Loucy (cell line): ENCODE measurements at regions not wholly inside any gene's neighbourhood (a gene's known extent, or its start where the extent isn't known, plus 50 kb on each side); places are given as distances from the start of the nearest gene placed in this dataset.

Source experiments
- H2AFZ ChIP-seq: fragments of 200-600 bp; sonication (generic); 2 replicates; pipeline ENCODE4 v1.6.0; 2016; ENCODE audit warnings: antibody characterized with exemption, mild to moderate bottlenecking, low read length, moderate library complexity
- H3F3A ChIP-seq: fragments of 200-600 bp; 2 replicates; pipeline ENCODE4 v1.6.0; 2016; ENCODE audit warnings: antibody characterized with exemption, low read depth, mild to moderate bottlenecking
- H3K27me3 ChIP-seq: fragments of 200-600 bp; sonication (generic); 2 replicates; pipeline ENCODE4 v1.6.1; 2014; ENCODE audit warnings: low read length, mild to moderate bottlenecking; ENCODE audit not compliant: insufficient read depth, poor library complexity, severe bottlenecking
- H3K36me3 ChIP-seq: fragments of 200-600 bp; sonication (generic); 2 replicates; pipeline ENCODE4 v1.6.1; 2016; ENCODE audit warnings: low read length; ENCODE audit not compliant: insufficient read depth
- H3K4me1 ChIP-seq: fragments of 200-600 bp; sonication (generic); 2 replicates; pipeline ENCODE4 v1.5.1; 2014; ENCODE audit warnings: low read length, mild to moderate bottlenecking; ENCODE audit not compliant: insufficient read depth, poor library complexity, severe bottlenecking
- H3K4me2 ChIP-seq: fragments of 200-600 bp; sonication (generic); 2 replicates; pipeline ENCODE4 v1.6.0; 2014; ENCODE audit warnings: antibody characterized with exemption, low read length, low read depth, mild to moderate bottlenecking; ENCODE audit not compliant: poor library complexity, severe bottlenecking
- H3K4me3 ChIP-seq: fragments of 200-600 bp; sonication (generic); 2 replicates; pipeline ENCODE4 v1.5.1; 2014; ENCODE audit warnings: low read length, mild to moderate bottlenecking, mixed read lengths; ENCODE audit not compliant: poor library complexity, severe bottlenecking
- H3K79me2 ChIP-seq: fragments of 200-600 bp; sonication (generic); 2 replicates; pipeline ENCODE4 v1.6.1; 2014; ENCODE audit warnings: low read length; ENCODE audit not compliant: insufficient read depth
- H3K9ac ChIP-seq: fragments of 200-600 bp; sonication (generic); 2 replicates; pipeline ENCODE4 v1.6.0; 2014; ENCODE audit warnings: mild to moderate bottlenecking, low read depth, low read length, moderate library complexity; ENCODE audit not compliant: poor library complexity, severe bottlenecking
- H3K9me2 ChIP-seq: fragments of 200-600 bp; sonication (generic); replicated peaks from 2 replicates; pipeline ENCODE4 v1.6.1; 2016; ENCODE audit warnings: low read depth, low read length, mixed read lengths
- H3K9me3 ChIP-seq: fragments of 200-600 bp; sonication (generic); 2 replicates; pipeline ENCODE4 v1.6.1; 2014; ENCODE audit warnings: mild to moderate bottlenecking, antibody characterized with exemption, low read length, low read depth; ENCODE audit not compliant: insufficient read depth
- H4K20me1 ChIP-seq: fragments of 200-600 bp; sonication (generic); 2 replicates; pipeline ENCODE4 v1.6.0; 2014; ENCODE audit warnings: antibody characterized with exemption, low read length, mild to moderate bottlenecking; ENCODE audit not compliant: insufficient read depth, poor library complexity, severe bottlenecking
- EZH2phosphoT487 ChIP-seq: fragments of 200-600 bp; IDR thresholded peaks from 2 replicates; pipeline ENCODE4 v1.6.1; 2018; ENCODE audit warnings: antibody characterized with exemption, mild to moderate bottlenecking, moderate library complexity, borderline replicate concordance
- TF ChIP-seq, protein P1 (sequence below): fragments of 200-600 bp; sonication (generic); conservative IDR thresholded peaks from 2 replicates; pipeline ENCODE4 v1.5.1; 2014; ENCODE audit warnings: mild to moderate bottlenecking, antibody characterized with exemption, low read length

DNA sequence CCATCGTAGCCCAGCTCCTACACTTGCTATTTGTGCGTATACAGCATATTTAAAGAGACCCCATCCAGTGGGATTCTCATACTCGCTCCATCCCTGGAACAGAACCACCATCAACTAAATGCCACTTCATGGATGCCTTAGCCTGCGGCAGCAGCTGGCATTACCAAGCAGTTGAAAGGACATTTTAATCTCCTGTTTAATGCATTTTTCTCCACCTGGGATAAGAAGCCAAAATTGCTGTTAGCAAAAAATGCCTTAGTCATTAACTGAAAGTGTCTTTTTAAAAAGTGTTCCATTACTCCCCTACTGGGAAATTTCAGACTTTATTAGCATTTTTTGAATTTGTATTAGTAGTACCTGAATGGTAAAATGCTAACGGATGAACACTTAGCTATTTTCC, 662.6 kb upstream of the MEF2C start:
- Histone ChIP-seq H3K4me2 (no peak overlapping the region), H2AFZ (no peak overlapping the region), H3K27me3 (no peaks in the 10 kb centered on the region), H4K20me1 (no peaks in the 10 kb centered on the region), H3K9me3 (no peaks in the 10 kb centered on the region), H3K9ac (no peak overlapping the region), H3K9me2 (no peaks in the 10 kb centered on the region), H3K79me2 (no peaks in the 10 kb centered on the region), H3F3A (no peaks in the 10 kb centered on the region), H3K4me1 (no peaks in the 10 kb centered on the region), H3K4me3 (no peak overlapping the region), H3K36me3 (no peaks in the 10 kb centered on the region)
- no peak for TF ChIP-seq EZH2phosphoT487
- TF ChIP-seq, protein P1, sequence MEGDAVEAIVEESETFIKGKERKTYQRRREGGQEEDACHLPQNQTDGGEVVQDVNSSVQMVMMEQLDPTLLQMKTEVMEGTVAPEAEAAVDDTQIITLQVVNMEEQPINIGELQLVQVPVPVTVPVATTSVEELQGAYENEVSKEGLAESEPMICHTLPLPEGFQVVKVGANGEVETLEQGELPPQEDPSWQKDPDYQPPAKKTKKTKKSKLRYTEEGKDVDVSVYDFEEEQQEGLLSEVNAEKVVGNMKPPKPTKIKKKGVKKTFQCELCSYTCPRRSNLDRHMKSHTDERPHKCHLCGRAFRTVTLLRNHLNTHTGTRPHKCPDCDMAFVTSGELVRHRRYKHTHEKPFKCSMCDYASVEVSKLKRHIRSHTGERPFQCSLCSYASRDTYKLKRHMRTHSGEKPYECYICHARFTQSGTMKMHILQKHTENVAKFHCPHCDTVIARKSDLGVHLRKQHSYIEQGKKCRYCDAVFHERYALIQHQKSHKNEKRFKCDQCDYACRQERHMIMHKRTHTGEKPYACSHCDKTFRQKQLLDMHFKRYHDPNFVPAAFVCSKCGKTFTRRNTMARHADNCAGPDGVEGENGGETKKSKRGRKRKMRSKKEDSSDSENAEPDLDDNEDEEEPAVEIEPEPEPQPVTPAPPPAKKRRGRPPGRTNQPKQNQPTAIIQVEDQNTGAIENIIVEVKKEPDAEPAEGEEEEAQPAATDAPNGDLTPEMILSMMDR: no peak

DNA sequence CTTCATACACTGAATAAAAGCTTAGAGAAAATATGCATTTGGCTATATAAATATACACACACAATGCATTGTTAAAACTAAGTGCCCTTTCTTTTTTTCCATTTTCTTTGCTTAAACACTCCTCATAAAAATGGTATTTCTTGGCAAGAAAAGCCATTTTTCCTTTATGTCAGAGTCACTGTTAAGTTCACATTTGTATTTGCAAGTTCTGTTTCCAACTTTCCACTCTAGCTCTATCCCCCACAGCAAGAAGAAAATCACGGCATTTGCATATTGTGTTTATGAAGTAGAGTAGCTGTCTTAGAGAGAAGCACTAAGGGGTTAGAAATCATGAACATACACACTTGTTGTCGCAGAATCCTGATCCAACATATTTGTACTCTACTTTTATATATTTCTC, 662.1 kb upstream of the MEF2C start:
- Histone ChIP-seq H3K9me3 (no peaks in the 10 kb centered on the region), H3K4me2 (no peak overlapping the region), H3K36me3 (no peaks in the 10 kb centered on the region), H3K9me2 (no peaks in the 10 kb centered on the region), H3K4me3 (no peak overlapping the region), H2AFZ (no peak overlapping the region), H3K4me1 (no peaks in the 10 kb centered on the region), H3K27me3 (no peaks in the 10 kb centered on the region), H3K9ac (no peak overlapping the region), H3F3A (no peaks in the 10 kb centered on the region), H3K79me2 (no peaks in the 10 kb centered on the region), H4K20me1 (no peaks in the 10 kb centered on the region)
- no peak for TF ChIP-seq EZH2phosphoT487
- TF ChIP-seq, protein P1: no peak

DNA sequence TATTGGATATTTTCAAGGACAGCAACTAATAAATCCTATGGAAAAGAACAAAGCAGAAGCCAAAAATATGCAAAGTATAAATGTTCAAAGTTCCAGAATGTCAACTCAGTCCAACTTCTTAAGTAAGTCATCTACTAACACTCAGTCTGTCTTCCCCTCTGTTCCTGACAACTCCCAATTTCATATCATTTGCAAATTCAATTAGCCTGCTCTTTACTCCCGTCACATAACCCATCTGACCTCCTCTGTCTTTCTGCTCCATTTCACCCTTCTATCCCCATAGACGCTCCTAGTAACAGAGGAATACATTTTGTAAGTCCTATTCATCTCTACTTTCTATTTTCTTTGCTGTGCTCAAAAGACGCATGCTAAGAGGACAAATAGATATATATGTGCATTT, 659.8 kb upstream of the MEF2C start:
- H3K9me2 ChIP-seq: no peaks in the 10 kb centered on the region
- H3F3A ChIP-seq: no peaks in the 10 kb centered on the region
- H3K9me3 ChIP-seq: no peaks in the 10 kb centered on the region
- TF ChIP-seq EZH2phosphoT487: no peak
- TF ChIP-seq, protein P1: no peak
- no peaks in the 10 kb centered on the region for H3K36me3 ChIP-seq
- no peaks in the 10 kb centered on the region for H3K4me1 ChIP-seq
- no peaks in the 10 kb centered on the region for H3K27me3 ChIP-seq
- no peak overlapping the region for H2AFZ ChIP-seq
- H4K20me1 ChIP-seq: no peaks in the 10 kb centered on the region
- no peaks in the 10 kb centered on the region for H3K79me2 ChIP-seq
- H3K4me2 ChIP-seq: no peak overlapping the region
- H3K4me3 ChIP-seq: no peak overlapping the region
- no peak overlapping the region for H3K9ac ChIP-seq
